ENCODE measurements at regions not wholly inside any gene's neighbourhood (a gene's known extent, or its start where the extent isn't known, plus 50 kb on each side); places are given as distances from the start of the nearest gene placed in this dataset.

GRCh38 chr10:20473023-20473760 is 423.9 kb downstream of the NEBL start:
- no peak overlapping the region for H3K27ac Mint-ChIP-seq
- H3K4me1 Mint-ChIP-seq, result no peaks in the 10 kb centered on the region
- peaks cover 14% of the 10 kb centered on the region for H3K9me3 Mint-ChIP-seq
- ATAC-seq, result no peak
- ChIA-PET CTCF (no interaction called here), POLR2A (no interaction called here)
- TF ChIP-seq ESRRA (CRISPR knock-in tag; IDR thresholded peaks at IDR 0.05; ENCODE audit: borderline replicate concordance), result no peak
- no peak for TF ChIP-seq ZNF416 (CRISPR knock-in tag; IDR thresholded peaks at IDR 0.05)
- TF ChIP-seq TEAD1 (CRISPR knock-in tag; IDR thresholded peaks at IDR 0.05), result no peak
- TF ChIP-seq RELA (CRISPR knock-in tag; IDR thresholded peaks at IDR 0.05; ENCODE audit: borderline replicate concordance), result no peak
- TF ChIP-seq NFATC4 (CRISPR knock-in tag; IDR thresholded peaks at IDR 0.05), result no peak
- TF ChIP-seq SOX15 (CRISPR knock-in tag; IDR thresholded peaks at IDR 0.05), result no peak
- TF ChIP-seq SMAD4 (CRISPR knock-in tag; IDR thresholded peaks at IDR 0.05), result no peak
- no peak for TF ChIP-seq ZNF317 (CRISPR knock-in tag; IDR thresholded peaks at IDR 0.05; ENCODE audit: borderline replicate concordance, low read depth)
- no peak for TF ChIP-seq ZNF281 (CRISPR knock-in tag; IDR thresholded peaks at IDR 0.05)
- no peak for TF ChIP-seq JUN (CRISPR knock-in tag; IDR thresholded peaks at IDR 0.05)
- no peak for TF ChIP-seq PRRX2 (CRISPR knock-in tag; IDR thresholded peaks at IDR 0.05)
- TF ChIP-seq CREB1 (CRISPR knock-in tag; IDR thresholded peaks at IDR 0.05), result no peak
- TF ChIP-seq ARID4B (CRISPR knock-in tag; IDR thresholded peaks at IDR 0.05; ENCODE audit: borderline replicate concordance), result no peak
- no peak for TF ChIP-seq JAZF1 (CRISPR knock-in tag; IDR thresholded peaks at IDR 0.05)
- TF ChIP-seq TP53 (CRISPR knock-in tag; IDR thresholded peaks at IDR 0.05), result no peak
- TF ChIP-seq ZBTB43 (CRISPR knock-in tag; IDR thresholded peaks at IDR 0.05), result no peak
- H3K27me3 Mint-ChIP-seq (ENCODE audit: low read depth), result no peaks in the 10 kb centered on the region
- no peak for DNase-seq (ENCODE audit: low spot score)
- no peak overlapping the region for H3K4me3 Mint-ChIP-seq
- H3K36me3 Mint-ChIP-seq, result no peaks in the 10 kb centered on the region; the same call in 1 of the 2 replicates

- CTCF ChIA-PET, result no interaction called here
- Mint-ChIP-seq H3K4me1 (no peaks in the 10 kb centered on the region), H3K36me3 (peaks cover 53% of the 10 kb centered on the region), H3K27me3 (ENCODE audit: low read depth) (no peaks in the 10 kb centered on the region), H3K9me3 (peaks cover 54% of the 10 kb centered on the region), H3K4me3 (no peak overlapping the region), H3K27ac (no peak overlapping the region)
- POLR2A ChIA-PET, result no interaction called here
- DNase-seq (ENCODE audit: low spot score) (no peak), ATAC-seq (no peak)
- TF ChIP-seq CREB1 (CRISPR knock-in tag; IDR thresholded peaks at IDR 0.05), result no peak
- TF ChIP-seq CBFB (CRISPR knock-in tag; IDR thresholded peaks at IDR 0.05; ENCODE audit: low read depth), result no peak
- no peak for TF ChIP-seq ZNF512 (CRISPR knock-in tag; IDR thresholded peaks at IDR 0.05; ENCODE audit: borderline replicate concordance)
- TF ChIP-seq FOXP4 (CRISPR knock-in tag; IDR thresholded peaks at IDR 0.05), result no peak
Observed at GRCh38 chr10:20466731-20467130, 430.4 kb downstream of the NEBL start.

All from WTC11 (cell line).